ENCODE measurements at regions not wholly inside any gene's neighbourhood (a gene's known extent, or its start where the extent isn't known, plus 50 kb on each side); places are given as distances from the start of the nearest gene placed in this dataset.
"Not testable (repeated sequence)": the region's sequence is repeated elsewhere in the genome, so short reads cannot be mapped to it uniquely, and the experiment has no call there.

GRCh38 chr6:121764493-121764892, 329.0 kb downstream of the GJA1 start:
- DNase-seq (ENCODE audit: low read depth), result no peak

- no peak for DNase-seq (ENCODE audit: low read depth)
These were observed 329.6 kb downstream of the GJA1 start for GRCh38 chr6:121765060-121765459.

GRCh38 chr6:121767211-121767610, 331.8 kb downstream of the GJA1 start:
- no peak for DNase-seq (ENCODE audit: low read depth)

GRCh38 chr6:121770943-121771342, 335.5 kb downstream of the GJA1 start:
- DNase-seq (ENCODE audit: low read depth), result no peak

- DNase-seq (ENCODE audit: low read depth), result no peak
These were observed 336.7 kb downstream of the GJA1 start for GRCh38 chr6:121771937-121772720.

- DNase-seq (ENCODE audit: low read depth), result no peak
These were observed 340.6 kb downstream of the GJA1 start for GRCh38 chr6:121776054-121776453.

GRCh38 chr6:121780325-121781321, 345.2 kb downstream of the GJA1 start:
- peak; percentile 99 for DNase-seq (ENCODE audit: low read depth)

- peak; percentile 74 for DNase-seq (ENCODE audit: low read depth)
These were observed 356.2 kb downstream of the GJA1 start for GRCh38 chr6:121791396-121792315.

GRCh38 chr6:121794630-121795029, 359.2 kb downstream of the GJA1 start:
- DNase-seq (ENCODE audit: low read depth), result peak; percentile 78

- DNase-seq (ENCODE audit: low read depth), result not testable (repeated sequence)
These were observed 362.2 kb downstream of the GJA1 start for GRCh38 chr6:121797598-121797997.

- DNase-seq (ENCODE audit: low read depth), result not testable (repeated sequence)
These were observed 362.7 kb downstream of the GJA1 start for GRCh38 chr6:121798126-121798525.

- DNase-seq (ENCODE audit: low read depth), result no peak
These were observed 364.1 kb downstream of the GJA1 start for GRCh38 chr6:121799574-121799973.

GRCh38 chr6:121800047-121800446, 364.6 kb downstream of the GJA1 start:
- no peak for DNase-seq (ENCODE audit: low read depth)

- no peak for DNase-seq (ENCODE audit: low read depth)
These were observed 370.7 kb downstream of the GJA1 start for GRCh38 chr6:121806116-121806515.

GRCh38 chr6:121809211-121809610, 373.8 kb downstream of the GJA1 start:
- peak; percentile 29 for DNase-seq (ENCODE audit: low read depth)

- DNase-seq (ENCODE audit: low read depth), result no peak
These were observed 374.9 kb downstream of the GJA1 start for GRCh38 chr6:121810158-121811032.

- no peak for DNase-seq (ENCODE audit: low read depth)
These were observed 375.7 kb downstream of the GJA1 start for GRCh38 chr6:121811106-121811505.

- DNase-seq (ENCODE audit: low read depth), result peak; percentile 70
These were observed 380.9 kb downstream of the GJA1 start for GRCh38 chr6:121816361-121816760.

GRCh38 chr6:121816906-121817540, 381.6 kb downstream of the GJA1 start:
- DNase-seq (ENCODE audit: low read depth), result no peak

- DNase-seq (ENCODE audit: low read depth), result peak; percentile 46
These were observed 388.0 kb downstream of the GJA1 start for GRCh38 chr6:121823437-121823851.
